ENCODE measurements at regions not wholly inside any gene's neighbourhood (a gene's known extent, or its start where the extent isn't known, plus 50 kb on each side); places are given as distances from the start of the nearest gene placed in this dataset.
"Not testable (repeated sequence)": the region's sequence is repeated elsewhere in the genome, so short reads cannot be mapped to it uniquely, and the experiment has no call there.

DNA sequence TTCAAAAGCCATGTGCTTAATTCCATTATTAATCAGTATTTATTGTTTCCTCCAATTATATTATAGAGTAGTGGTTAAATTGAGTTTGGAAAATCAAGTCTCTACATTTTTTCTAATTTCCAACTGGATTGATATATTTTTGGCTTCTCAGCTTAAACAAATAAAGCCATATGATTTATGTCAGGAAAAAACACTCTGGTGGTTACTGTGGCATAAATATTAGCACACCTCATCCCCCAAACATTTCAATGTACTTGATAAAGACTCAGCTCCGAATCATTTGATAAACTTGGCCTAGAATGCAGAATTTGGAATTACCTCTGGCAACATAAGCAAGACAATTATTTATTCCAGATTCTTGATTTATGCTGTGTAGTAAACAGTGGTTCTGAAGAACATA, 2313.8 kb downstream of the ARAP2 start:
- no peak for DNase-seq

DNA sequence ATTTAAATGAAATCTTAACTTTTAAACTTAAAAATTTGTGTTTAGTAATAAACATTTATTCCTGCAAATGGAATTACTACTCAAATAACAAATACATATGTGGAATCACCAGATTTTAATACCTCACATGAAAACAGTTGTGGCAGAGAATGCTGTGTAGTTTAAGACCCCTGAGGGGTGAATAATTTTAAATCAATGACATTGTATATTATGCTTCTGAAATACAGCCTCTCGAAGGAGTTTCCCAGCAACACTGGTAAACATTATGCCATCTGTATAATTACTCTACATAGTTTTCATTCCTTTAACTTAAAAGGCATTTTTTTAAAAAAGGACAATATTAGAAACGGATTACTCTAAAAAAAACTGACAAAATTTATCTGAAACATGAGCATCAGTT, 2313.3 kb downstream of the ARAP2 start:
- DNase-seq = no peak

DNA sequence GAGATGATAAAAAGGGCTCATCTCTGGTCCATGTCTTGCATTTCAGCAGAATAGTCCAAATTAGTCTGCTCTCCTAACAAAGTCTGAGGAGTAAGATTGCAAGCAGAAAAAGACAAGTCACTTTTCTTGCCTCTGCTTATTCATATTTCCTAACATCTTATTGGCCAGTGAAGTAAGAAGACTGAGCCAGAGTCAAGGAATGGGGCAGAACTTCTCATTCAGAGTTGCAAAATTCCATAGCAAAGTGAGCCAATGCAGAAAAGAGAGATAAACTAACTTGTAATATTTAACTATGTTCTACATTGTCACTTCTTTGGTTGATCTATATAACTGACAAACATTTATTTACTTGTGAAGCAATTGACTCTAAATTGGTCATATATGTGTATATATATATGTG, 2304.0 kb downstream of the ARAP2 start:
- DNase-seq = no peak

DNA sequence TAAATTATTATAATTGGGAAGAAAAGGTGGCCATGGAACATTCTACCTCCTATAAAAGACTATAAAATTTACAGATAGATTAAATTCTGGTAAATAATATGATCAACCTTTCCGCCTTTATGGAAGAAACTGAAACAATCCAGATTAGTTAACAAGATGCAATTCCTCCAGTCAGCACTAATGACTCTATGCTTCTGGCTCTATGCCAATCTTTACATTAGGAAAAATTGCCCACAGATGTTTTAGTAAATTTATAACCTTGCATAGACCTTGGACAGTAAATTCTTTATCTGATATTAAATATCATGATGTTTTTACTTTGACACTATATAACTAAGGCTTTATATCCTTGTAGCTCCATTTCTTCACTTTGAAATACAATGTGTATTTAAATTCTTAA, 2302.5 kb downstream of the ARAP2 start:
- DNase-seq = no peak

- no peak for DNase-seq
These were observed 2295.4 kb downstream of the ARAP2 start for GRCh38 chr4:33948921-33949320.

GRCh38 chr4:33953848-33954247, 2290.5 kb downstream of the ARAP2 start:
- not testable (repeated sequence) for DNase-seq

DNA sequence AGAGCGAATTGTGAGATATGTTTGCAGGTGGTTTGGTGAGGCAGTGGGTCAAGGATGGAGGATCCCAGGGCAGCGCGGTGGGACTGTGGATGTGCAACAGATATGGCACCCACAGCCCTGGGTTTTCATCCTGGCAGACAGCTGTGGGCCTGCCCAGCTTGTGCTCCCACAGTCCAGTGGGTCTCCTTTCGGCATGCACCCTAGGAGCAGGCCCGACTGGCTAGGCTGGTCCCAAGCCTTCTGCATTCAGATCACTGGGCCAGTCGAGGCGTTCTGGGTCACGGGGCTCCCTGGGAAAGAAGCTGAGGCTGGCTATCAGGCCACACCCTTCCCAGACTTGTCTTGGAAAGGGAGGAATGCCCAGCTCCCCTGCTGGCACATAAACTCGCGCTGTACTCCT, 2289.6 kb downstream of the ARAP2 start:
- no peak for DNase-seq

GRCh38 chr4:33959519-33959918, 2284.8 kb downstream of the ARAP2 start:
- DNase-seq = no peak

- no peak for DNase-seq
These were observed 2282.6 kb downstream of the ARAP2 start for GRCh38 chr4:33961761-33962160.

DNA sequence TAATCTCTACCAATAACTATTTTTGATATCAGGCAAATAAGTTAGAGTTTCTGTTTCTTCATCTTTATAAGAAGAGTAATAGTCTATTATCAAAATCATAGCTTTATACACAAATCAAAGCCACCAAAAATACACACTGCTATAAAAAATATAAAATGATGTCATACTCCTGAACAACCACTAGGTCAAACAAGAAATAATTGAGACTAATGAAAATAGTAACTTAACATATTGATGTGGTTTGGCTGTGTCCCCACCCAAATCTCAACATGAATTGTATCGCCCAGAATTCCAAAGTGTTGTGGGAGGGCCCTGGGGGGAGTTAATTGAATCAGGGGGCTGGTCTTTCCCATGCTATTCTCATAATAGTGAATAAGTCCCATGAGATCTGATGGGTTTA, 2277.5 kb downstream of the ARAP2 start:
- no peak for DNase-seq

DNA sequence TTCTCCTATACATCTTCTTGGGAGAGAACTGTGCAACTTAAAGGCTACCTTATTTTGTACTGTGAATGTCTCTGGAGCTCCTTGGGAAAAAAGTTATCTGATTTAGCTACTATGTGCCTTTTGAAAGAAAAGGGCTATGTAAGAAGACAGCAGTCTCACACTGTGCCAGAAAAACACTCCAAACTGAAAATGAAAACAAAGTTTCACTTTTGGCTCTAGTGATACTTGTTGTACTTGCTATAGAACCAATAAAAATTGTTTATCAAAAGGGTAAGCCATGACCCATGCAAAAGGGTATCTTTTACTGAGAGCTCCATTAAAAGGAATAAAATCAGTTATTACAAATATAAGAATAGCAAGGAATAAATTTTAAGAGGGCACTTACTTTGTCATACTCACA, 2270.0 kb downstream of the ARAP2 start:
- DNase-seq = no peak

DNA sequence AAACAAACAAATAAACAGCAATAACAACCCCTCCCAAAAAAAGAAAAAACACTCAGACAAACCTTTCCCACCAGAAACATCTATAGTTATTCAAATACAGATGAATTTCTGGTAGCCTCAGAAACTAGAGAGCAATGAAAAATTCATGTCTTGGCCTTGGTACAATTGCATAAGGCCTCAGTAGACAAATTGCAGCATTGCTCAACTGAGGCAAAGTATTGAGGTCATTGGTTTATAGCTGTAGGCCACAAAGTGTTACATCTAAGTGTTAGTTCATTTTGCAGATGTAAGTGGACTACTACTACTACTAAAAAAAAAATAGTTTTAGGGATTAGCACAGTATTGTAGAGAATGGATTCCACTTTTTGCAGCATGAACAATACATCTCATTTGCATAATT, 2268.3 kb downstream of the ARAP2 start:
- DNase-seq = no peak

DNA sequence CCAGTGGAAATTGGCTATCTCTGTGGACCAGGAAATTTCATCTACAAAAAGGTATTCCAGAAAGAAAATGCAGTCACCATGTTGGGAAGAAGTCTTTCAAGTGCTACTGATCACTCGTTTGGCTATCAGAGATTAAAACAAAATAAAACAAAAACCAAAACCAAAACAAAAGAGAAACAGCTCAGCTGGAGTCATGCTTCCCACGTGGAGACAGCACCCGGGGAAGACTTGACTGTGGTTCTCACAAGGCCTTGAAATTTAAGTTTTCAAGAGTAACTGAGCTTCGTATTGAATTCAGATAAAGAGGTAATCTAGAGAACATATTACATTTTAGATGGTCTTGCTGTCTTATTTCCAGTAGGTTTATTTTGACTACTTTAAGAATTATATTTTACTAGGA, 2264.5 kb downstream of the ARAP2 start:
- DNase-seq = not testable (repeated sequence)

- no peak for DNase-seq
These were observed 2264.0 kb downstream of the ARAP2 start for GRCh38 chr4:33980361-33980760.

DNA sequence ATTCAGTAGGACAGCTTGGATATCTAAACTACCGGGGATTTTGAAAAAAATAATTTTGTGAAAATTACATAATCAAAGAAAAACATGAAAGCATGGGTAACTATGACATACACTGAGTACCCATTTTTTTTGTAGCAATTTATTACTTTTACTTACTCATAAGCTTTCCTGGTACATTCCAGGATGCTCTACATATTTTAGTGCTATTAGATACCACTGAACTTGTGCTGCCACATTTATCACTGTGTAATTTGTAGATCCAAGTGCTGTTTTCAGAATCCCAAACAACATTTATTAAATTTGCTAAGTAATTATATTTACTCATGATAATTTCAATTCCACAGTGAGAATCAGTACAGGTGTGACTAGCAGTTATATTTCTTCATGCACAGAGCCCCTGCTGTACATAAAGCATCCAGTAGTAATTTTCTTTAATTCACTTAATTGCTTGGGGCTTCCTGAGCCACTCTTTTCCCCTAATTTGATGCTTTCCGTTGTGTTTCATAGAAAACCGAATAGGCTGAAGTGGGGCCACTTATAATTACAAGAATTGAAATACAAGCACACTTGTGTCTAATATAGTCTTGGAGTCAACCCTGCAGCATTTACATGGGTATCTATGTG, 2254.4 kb downstream of the ARAP2 start:
- DNase-seq = no peak

DNA sequence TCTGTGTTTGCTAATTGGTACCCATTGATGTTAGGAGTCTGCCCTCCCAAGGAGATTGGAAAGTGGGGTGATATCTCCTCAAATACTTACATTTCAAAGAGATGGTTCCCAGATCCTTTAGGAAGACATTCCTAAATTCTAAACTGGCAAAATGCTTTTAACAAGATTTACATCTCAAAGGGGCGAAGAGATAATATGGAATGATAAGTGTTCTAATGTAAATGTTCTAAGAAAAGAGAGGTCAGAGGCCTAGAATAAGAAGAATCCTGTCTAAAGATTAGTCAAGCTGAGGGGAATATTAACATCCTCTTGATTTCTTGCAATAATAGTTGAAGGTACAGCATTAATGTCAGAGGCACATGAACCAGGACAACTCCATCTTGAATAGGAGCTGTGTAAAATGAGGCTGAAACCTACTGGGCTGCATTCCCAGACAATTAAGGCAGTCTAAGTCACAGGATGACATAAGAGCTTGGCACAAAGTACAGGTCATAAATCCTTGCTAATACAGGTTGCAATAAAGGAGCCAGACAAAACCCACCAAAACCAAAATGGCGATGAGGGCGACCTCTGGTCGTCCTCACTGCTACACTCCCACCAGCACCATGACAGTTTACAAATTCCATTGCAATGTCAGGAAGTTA, 2248.1 kb downstream of the ARAP2 start:
- DNase-seq = no peak

- no peak for DNase-seq
These were observed 2246.0 kb downstream of the ARAP2 start for GRCh38 chr4:33998291-33998690.

- no peak for DNase-seq
These were observed 2244.0 kb downstream of the ARAP2 start for GRCh38 chr4:34000356-34000755.

- peak; percentile 2 for DNase-seq
These were observed 2237.8 kb downstream of the ARAP2 start for GRCh38 chr4:34006540-34006939.

DNA sequence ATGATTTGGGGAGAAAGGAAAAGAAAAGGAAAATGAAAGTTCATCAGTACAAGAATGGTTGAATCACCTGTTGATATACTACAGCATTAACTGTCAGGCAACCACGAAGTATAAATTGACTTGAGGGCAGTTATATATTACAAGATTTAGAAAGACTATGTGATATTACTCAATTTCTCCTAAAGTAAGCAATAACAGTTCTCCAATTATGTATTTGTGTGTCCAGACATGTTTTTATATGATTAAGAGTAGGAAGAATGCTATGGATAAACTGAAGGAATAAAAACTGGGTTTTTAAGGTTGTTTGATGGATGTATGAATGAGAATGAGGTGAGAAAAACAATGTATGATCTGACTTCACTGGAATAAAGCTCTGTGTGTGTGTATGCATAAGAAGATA, 2234.4 kb downstream of the ARAP2 start:
- DNase-seq = no peak

GRCh38 chr4:34010751-34011519, 2233.4 kb downstream of the ARAP2 start:
- DNase-seq = no peak

- DNase-seq = no peak
These were observed 2209.1 kb downstream of the ARAP2 start for GRCh38 chr4:34035225-34035624.

DNA sequence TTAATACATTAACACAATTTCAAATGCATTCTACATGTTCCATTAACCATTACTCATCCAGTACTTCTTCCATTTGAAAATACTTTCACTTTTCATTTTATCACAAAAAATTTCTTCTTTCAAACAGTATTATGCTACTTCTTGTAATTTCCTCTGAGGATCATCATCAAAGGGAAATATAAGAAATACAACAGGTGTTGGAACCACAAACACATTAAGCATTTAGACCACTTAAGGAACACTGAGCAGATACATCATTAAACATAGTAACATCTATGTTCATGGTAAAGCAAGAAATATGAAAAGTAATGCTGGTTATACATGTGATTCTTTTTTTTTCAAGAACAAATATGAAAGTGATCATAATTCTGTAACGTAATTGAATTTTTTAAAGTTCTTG, 2207.0 kb downstream of the ARAP2 start:
- DNase-seq = no peak

DNA sequence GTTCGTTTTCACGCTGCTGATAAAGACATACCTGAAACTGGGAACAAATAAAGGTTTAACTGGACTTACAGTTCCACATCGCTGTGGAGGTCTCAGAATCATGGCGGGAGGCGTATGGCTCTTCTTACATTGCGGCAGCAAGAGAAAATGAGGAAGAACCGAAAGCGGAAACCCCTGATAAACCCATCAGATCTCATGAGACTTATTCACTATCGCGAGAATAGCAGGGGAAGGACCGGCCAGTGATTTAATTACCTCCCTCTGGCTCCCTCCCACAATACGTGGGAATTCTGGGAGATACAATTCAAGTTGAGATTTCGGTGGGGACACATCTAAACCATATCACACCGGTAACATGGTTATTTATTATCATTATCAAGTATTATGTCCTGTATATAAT, 2204.5 kb downstream of the ARAP2 start:
- DNase-seq = no peak

Data from activated CD4-positive, alpha-beta T cell treated with anti-CD3 and anti-CD28 coated beads, Interleukin-2, Interleukin-6, amounts not matched to agents 100 ng/mL and 50 ng/mL, durations not matched to agents 16 hours and 8 hours (primary cell).